ENCODE measurements at regions not wholly inside any gene's neighbourhood (a gene's known extent, or its start where the extent isn't known, plus 50 kb on each side); places are given as distances from the start of the nearest gene placed in this dataset.

DNA sequence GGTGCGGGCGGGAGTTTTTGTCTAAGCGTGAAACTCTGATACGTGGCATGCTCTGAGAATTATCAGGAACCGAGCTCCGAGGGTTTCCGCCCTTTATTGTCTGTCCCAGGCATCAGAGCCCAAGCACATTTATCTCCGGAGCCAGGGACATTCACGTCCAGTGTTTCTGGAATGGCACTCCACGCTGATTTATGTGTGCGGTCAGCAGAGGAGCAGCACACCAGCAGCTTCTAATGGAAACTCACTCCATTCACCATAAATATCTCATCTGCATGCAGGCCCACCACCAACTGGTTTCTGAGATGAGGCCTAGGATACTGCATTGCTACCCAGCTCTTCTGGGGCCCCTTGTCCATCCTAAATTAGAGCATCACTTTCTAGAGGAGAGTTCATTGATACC lies 51.9 kb upstream of the SYNDIG1 start:
- TF ChIP-seq CTCF (IDR thresholded peaks at IDR 0.05) = no peak
- TF ChIP-seq POLR2A (IDR thresholded peaks at IDR 0.05) = no peak

Measured in prostate gland (tissue), 2 donors.